COLO829 (cell line): ENCODE measurements at regions not wholly inside any gene's neighbourhood (a gene's known extent, or its start where the extent isn't known, plus 50 kb on each side); places are given as distances from the start of the nearest gene placed in this dataset.

Experiments
- DNase-seq: peaks from one replicate; pipeline ENCODE4 v3.0.0; 2012; ENCODE audit warnings: low spot score

- DNase-seq = no peak
These were observed 222.8 kb downstream of the ADAMTS9 start for GRCh38 chr3:64464955-64465354.

GRCh38 chr3:64463981-64464380 lies 223.8 kb downstream of the ADAMTS9 start:
- no peak for DNase-seq

- no peak for DNase-seq
These were observed 225.6 kb downstream of the ADAMTS9 start for GRCh38 chr3:64462203-64462602.

GRCh38 chr3:64460877-64461276 lies 226.9 kb downstream of the ADAMTS9 start:
- no peak for DNase-seq

GRCh38 chr3:64460141-64460730 lies 227.6 kb downstream of the ADAMTS9 start:
- no peak for DNase-seq

GRCh38 chr3:64459711-64460110 lies 228.1 kb downstream of the ADAMTS9 start:
- no peak for DNase-seq

- DNase-seq = no peak
These were observed 230.0 kb downstream of the ADAMTS9 start for GRCh38 chr3:64457811-64458210.

GRCh38 chr3:64456674-64457073 lies 231.1 kb downstream of the ADAMTS9 start:
- peak; percentile 40 for DNase-seq

GRCh38 chr3:64455351-64455750 lies 230.1 kb upstream of the PRICKLE2 start:
- no peak for DNase-seq

- DNase-seq = no peak
These were observed 229.5 kb upstream of the PRICKLE2 start for GRCh38 chr3:64454768-64455167.

- peak; percentile 22 for DNase-seq
These were observed 228.9 kb upstream of the PRICKLE2 start for GRCh38 chr3:64454179-64454578.

- no peak for DNase-seq
These were observed 226.2 kb upstream of the PRICKLE2 start for GRCh38 chr3:64451283-64452012.

GRCh38 chr3:64450396-64450956 lies 225.2 kb upstream of the PRICKLE2 start:
- DNase-seq = no peak

- no peak for DNase-seq
These were observed 223.8 kb upstream of the PRICKLE2 start for GRCh38 chr3:64449026-64449425.

- no peak for DNase-seq
These were observed 220.7 kb upstream of the PRICKLE2 start for GRCh38 chr3:64445944-64446300.

- DNase-seq = peak; percentile 40
These were observed 220.1 kb upstream of the PRICKLE2 start for GRCh38 chr3:64445109-64445943.

- DNase-seq = no peak
These were observed 219.3 kb upstream of the PRICKLE2 start for GRCh38 chr3:64444490-64445108.

GRCh38 chr3:64443546-64444381 lies 218.5 kb upstream of the PRICKLE2 start:
- DNase-seq = no peak

- no peak for DNase-seq
These were observed 216.6 kb upstream of the PRICKLE2 start for GRCh38 chr3:64441861-64442260.

- no peak for DNase-seq
These were observed 215.2 kb upstream of the PRICKLE2 start for GRCh38 chr3:64440498-64440897.

GRCh38 chr3:64438812-64439211 lies 213.5 kb upstream of the PRICKLE2 start:
- DNase-seq = no peak
